ENCODE measurements at regions not wholly inside any gene's neighbourhood (a gene's known extent, or its start where the extent isn't known, plus 50 kb on each side); places are given as distances from the start of the nearest gene placed in this dataset.
"Not testable (repeated sequence)": the region's sequence is repeated elsewhere in the genome, so short reads cannot be mapped to it uniquely, and the experiment has no call there.

- H3K4me3 ChIP-seq (ENCODE audit: low read length) = no peak overlapping the region
- no peak overlapping the region for H3K27ac ChIP-seq (ENCODE audit: low read depth, low read length)
- H3K9ac ChIP-seq (ENCODE audit: low read length) = no peak overlapping the region
- no peaks in the 10 kb centered on the region for H3K4me1 ChIP-seq (ENCODE audit: control insufficient read depth, insufficient read depth, low read length)
- no peaks in the 10 kb centered on the region for H3K27me3 ChIP-seq (ENCODE audit: control insufficient read depth, insufficient read depth, low read length)
- H3K36me3 ChIP-seq (ENCODE audit: control insufficient read depth, insufficient read depth, low read length) = no peaks in the 10 kb centered on the region
Measured at GRCh38 chr18:30150586-30151250, 891.8 kb downstream of the DSC3 start.

- Histone ChIP-seq H3K27me3 (ENCODE audit: control insufficient read depth, insufficient read depth, low read length) (no peaks in the 10 kb centered on the region), H3K27ac (ENCODE audit: low read depth, low read length) (no peak overlapping the region), H3K36me3 (ENCODE audit: control insufficient read depth, insufficient read depth, low read length) (no peaks in the 10 kb centered on the region), H3K4me3 (ENCODE audit: low read length) (no peak overlapping the region), H3K9ac (ENCODE audit: low read length) (no peak overlapping the region), H3K4me1 (ENCODE audit: control insufficient read depth, insufficient read depth, low read length) (no peaks in the 10 kb centered on the region)
Measured at GRCh38 chr18:30149585-30149984, 893.0 kb downstream of the DSC3 start.

- H3K36me3 ChIP-seq (ENCODE audit: control insufficient read depth, insufficient read depth, low read length) = no peaks in the 10 kb centered on the region
- no peak overlapping the region for H3K4me3 ChIP-seq (ENCODE audit: low read length)
- H3K27me3 ChIP-seq (ENCODE audit: control insufficient read depth, insufficient read depth, low read length) = no peaks in the 10 kb centered on the region
- no peak overlapping the region for H3K27ac ChIP-seq (ENCODE audit: low read depth, low read length)
- no peaks in the 10 kb centered on the region for H3K4me1 ChIP-seq (ENCODE audit: control insufficient read depth, insufficient read depth, low read length)
- no peak overlapping the region for H3K9ac ChIP-seq (ENCODE audit: low read length)
Measured at GRCh38 chr18:30142870-30143269, 899.7 kb downstream of the DSC3 start.

GRCh38 chr18:30142248-30142647 lies 900.3 kb downstream of the DSC3 start:
- no peaks in the 10 kb centered on the region for H3K4me1 ChIP-seq (ENCODE audit: control insufficient read depth, insufficient read depth, low read length)
- H3K4me3 ChIP-seq (ENCODE audit: low read length) = no peak overlapping the region

GRCh38 chr18:30141506-30141905 lies 901.0 kb downstream of the DSC3 start:
- H3K4me3 ChIP-seq (ENCODE audit: low read length); H3K36me3 ChIP-seq (ENCODE audit: control insufficient read depth, insufficient read depth, low read length); H3K27me3 ChIP-seq (ENCODE audit: control insufficient read depth, insufficient read depth, low read length): not testable (repeated sequence)

More at GRCh38 chr18:30142248-30142647, 900.3 kb downstream of the DSC3 start:
- H3K9ac ChIP-seq (ENCODE audit: low read length) = no peak overlapping the region
- no peaks in the 10 kb centered on the region for H3K27me3 ChIP-seq (ENCODE audit: control insufficient read depth, insufficient read depth, low read length)
- no peaks in the 10 kb centered on the region for H3K36me3 ChIP-seq (ENCODE audit: control insufficient read depth, insufficient read depth, low read length)
- no peak overlapping the region for H3K27ac ChIP-seq (ENCODE audit: low read depth, low read length)

GRCh38 chr18:30139631-30140287 lies 902.8 kb downstream of the DSC3 start:
- Histone ChIP-seq H3K4me1 (ENCODE audit: control insufficient read depth, insufficient read depth, low read length) (no peaks in the 10 kb centered on the region), H3K27me3 (ENCODE audit: control insufficient read depth, insufficient read depth, low read length) (no peaks in the 10 kb centered on the region), H3K27ac (ENCODE audit: low read depth, low read length) (no peak overlapping the region), H3K36me3 (ENCODE audit: control insufficient read depth, insufficient read depth, low read length) (no peaks in the 10 kb centered on the region), H3K4me3 (ENCODE audit: low read length) (no peak overlapping the region), H3K9ac (ENCODE audit: low read length) (no peak overlapping the region)

More at GRCh38 chr18:30141506-30141905, 901.0 kb downstream of the DSC3 start:
- not testable (repeated sequence) for H3K27ac ChIP-seq (ENCODE audit: low read depth, low read length); H3K9ac ChIP-seq (ENCODE audit: low read length); H3K4me1 ChIP-seq (ENCODE audit: control insufficient read depth, insufficient read depth, low read length)

- Histone ChIP-seq H3K9ac (ENCODE audit: low read length) (no peak overlapping the region), H3K27ac (ENCODE audit: low read depth, low read length) (no peak overlapping the region), H3K27me3 (ENCODE audit: control insufficient read depth, insufficient read depth, low read length) (no peaks in the 10 kb centered on the region), H3K4me1 (ENCODE audit: control insufficient read depth, insufficient read depth, low read length) (no peaks in the 10 kb centered on the region), H3K36me3 (ENCODE audit: control insufficient read depth, insufficient read depth, low read length) (no peaks in the 10 kb centered on the region), H3K4me3 (ENCODE audit: low read length) (no peak overlapping the region)
Measured at GRCh38 chr18:30135938-30136337, 906.6 kb downstream of the DSC3 start.

- H3K4me1 ChIP-seq (ENCODE audit: control insufficient read depth, insufficient read depth, low read length) = no peaks in the 10 kb centered on the region
- no peak overlapping the region for H3K9ac ChIP-seq (ENCODE audit: low read length)
- H3K27me3 ChIP-seq (ENCODE audit: control insufficient read depth, insufficient read depth, low read length) = no peaks in the 10 kb centered on the region
- no peak overlapping the region for H3K4me3 ChIP-seq (ENCODE audit: low read length)
- H3K27ac ChIP-seq (ENCODE audit: low read depth, low read length) = no peak overlapping the region
- no peaks in the 10 kb centered on the region for H3K36me3 ChIP-seq (ENCODE audit: control insufficient read depth, insufficient read depth, low read length)
Measured at GRCh38 chr18:30134020-30134419, 908.5 kb downstream of the DSC3 start.

- no peaks in the 10 kb centered on the region for H3K27me3 ChIP-seq (ENCODE audit: control insufficient read depth, insufficient read depth, low read length)
Measured at GRCh38 chr18:30132959-30133358, 909.6 kb downstream of the DSC3 start.

GRCh38 chr18:30121397-30121796 lies 921.1 kb downstream of the DSC3 start:
- H3K9ac ChIP-seq (ENCODE audit: low read length) = no peak overlapping the region
- no peak overlapping the region for H3K4me3 ChIP-seq (ENCODE audit: low read length)
- H3K27me3 ChIP-seq (ENCODE audit: control insufficient read depth, insufficient read depth, low read length) = no peaks in the 10 kb centered on the region
- no peaks in the 10 kb centered on the region for H3K36me3 ChIP-seq (ENCODE audit: control insufficient read depth, insufficient read depth, low read length)
- no peak overlapping the region for H3K27ac ChIP-seq (ENCODE audit: low read depth, low read length)
- no peaks in the 10 kb centered on the region for H3K4me1 ChIP-seq (ENCODE audit: control insufficient read depth, insufficient read depth, low read length)

More at GRCh38 chr18:30132959-30133358, 909.6 kb downstream of the DSC3 start:
- H3K36me3 ChIP-seq (ENCODE audit: control insufficient read depth, insufficient read depth, low read length) = no peaks in the 10 kb centered on the region
- no peaks in the 10 kb centered on the region for H3K4me1 ChIP-seq (ENCODE audit: control insufficient read depth, insufficient read depth, low read length)
- H3K4me3 ChIP-seq (ENCODE audit: low read length) = no peak overlapping the region
- H3K27ac ChIP-seq (ENCODE audit: low read depth, low read length) = no peak overlapping the region
- H3K9ac ChIP-seq (ENCODE audit: low read length) = no peak overlapping the region

- Histone ChIP-seq H3K27ac (ENCODE audit: low read depth, low read length) (no peak overlapping the region), H3K27me3 (ENCODE audit: control insufficient read depth, insufficient read depth, low read length) (no peaks in the 10 kb centered on the region), H3K4me3 (ENCODE audit: low read length) (no peak overlapping the region), H3K4me1 (ENCODE audit: control insufficient read depth, insufficient read depth, low read length) (no peaks in the 10 kb centered on the region), H3K36me3 (ENCODE audit: control insufficient read depth, insufficient read depth, low read length) (no peaks in the 10 kb centered on the region), H3K9ac (ENCODE audit: low read length) (no peak overlapping the region)
Measured at GRCh38 chr18:30113454-30113853, 929.1 kb downstream of the DSC3 start.

- no peak overlapping the region for H3K27ac ChIP-seq (ENCODE audit: low read depth, low read length)
- H3K36me3 ChIP-seq (ENCODE audit: control insufficient read depth, insufficient read depth, low read length) = no peaks in the 10 kb centered on the region
- no peak overlapping the region for H3K4me3 ChIP-seq (ENCODE audit: low read length)
- no peak overlapping the region for H3K9ac ChIP-seq (ENCODE audit: low read length)
- no peaks in the 10 kb centered on the region for H3K4me1 ChIP-seq (ENCODE audit: control insufficient read depth, insufficient read depth, low read length)
- H3K27me3 ChIP-seq (ENCODE audit: control insufficient read depth, insufficient read depth, low read length) = no peaks in the 10 kb centered on the region
Measured at GRCh38 chr18:30106356-30106755, 936.2 kb downstream of the DSC3 start.

GRCh38 chr18:30103881-30104280 lies 938.7 kb downstream of the DSC3 start:
- Histone ChIP-seq H3K9ac (ENCODE audit: low read length) (no peak overlapping the region), H3K4me1 (ENCODE audit: control insufficient read depth, insufficient read depth, low read length) (no peaks in the 10 kb centered on the region), H3K4me3 (ENCODE audit: low read length) (no peak overlapping the region), H3K27ac (ENCODE audit: low read depth, low read length) (no peak overlapping the region), H3K27me3 (ENCODE audit: control insufficient read depth, insufficient read depth, low read length) (no peaks in the 10 kb centered on the region), H3K36me3 (ENCODE audit: control insufficient read depth, insufficient read depth, low read length) (no peaks in the 10 kb centered on the region)
